SK-N-MC (cell line): ENCODE measurements at regions not wholly inside any gene's neighbourhood (a gene's known extent, or its start where the extent isn't known, plus 50 kb on each side); places are given as distances from the start of the nearest gene placed in this dataset.

Source experiments
- DNase-seq: peaks from one replicate; pipeline ENCODE4 v3.0.0-alpha.2; 2011; ENCODE audit warnings: low read depth, low spot score
- H3K27ac ChIP-seq: fragments of 200-600 bp; sonication (generic); 2 replicates; pipeline ENCODE4 v1.5.1; 2016; ENCODE audit warnings: mixed run types
- H3K36me3 ChIP-seq: fragments of 200-600 bp; sonication (generic); 2 replicates; pipeline ENCODE4 v1.6.1; 2017; ENCODE audit warnings: antibody characterized with exemption, low read length, mixed read lengths; ENCODE audit not compliant: insufficient read depth
- H3K4me3 ChIP-seq: fragments of 200-600 bp; sonication (generic); 2 replicates; pipeline ENCODE4 v1.5.1; 2016
- H3K9ac ChIP-seq: fragments of 200-600 bp; sonication (generic); 2 replicates; pipeline ENCODE4 v1.8.0; 2017; ENCODE audit warnings: mixed run types, mixed read lengths; ENCODE audit not compliant: insufficient read length
- H3K9me3 ChIP-seq: fragments of 200-600 bp; sonication (generic); 2 replicates; pipeline ENCODE4 v1.6.1; 2017; ENCODE audit warnings: low read depth, mild to moderate bottlenecking, antibody characterized with exemption, low read length, moderate library complexity, mixed read lengths
- EZH2 ChIP-seq: fragments of 200-600 bp; sonication (generic); IDR thresholded peaks from one replicate; pipeline ENCODE4 v1.6.1; 2017; ENCODE audit warnings: antibody characterized with exemption
- FOXP2 ChIP-seq: optimal IDR thresholded peaks from 2 replicates; pipeline ENCODE3; 2011; ENCODE audit warnings: mild to moderate bottlenecking, moderate library complexity; ENCODE audit not compliant: insufficient read depth; ENCODE audit errors: extremely low read length, control extremely low read depth
- POLR2AphosphoS5 ChIP-seq: IDR thresholded peaks from 2 replicates; pipeline ENCODE4 v1.6.1; 2012; ENCODE audit warnings: mild to moderate bottlenecking, low read depth, low read length, borderline replicate concordance

GRCh38 chr3:46130631-46131310, 77.3 kb downstream of the CCR1 start:
- Histone ChIP-seq H3K9me3 (no peaks in the 10 kb centered on the region), H3K36me3 (no peaks in the 10 kb centered on the region), H3K4me3 (no peak overlapping the region), H3K27ac (no peak overlapping the region), H3K9ac (no peak overlapping the region)
- DNase-seq, result no peak
- TF ChIP-seq EZH2, result no peak
- TF ChIP-seq POLR2AphosphoS5, result no peak
- no peak for TF ChIP-seq FOXP2

GRCh38 chr3:46129588-46130272, 78.4 kb downstream of the CCR1 start:
- no peak for DNase-seq
- no peak overlapping the region for H3K9ac ChIP-seq
- H3K36me3 ChIP-seq, result no peaks in the 10 kb centered on the region
- H3K27ac ChIP-seq, result no peak overlapping the region
- no peak overlapping the region for H3K4me3 ChIP-seq
- H3K9me3 ChIP-seq, result no peaks in the 10 kb centered on the region
- TF ChIP-seq POLR2AphosphoS5 (no peak), EZH2 (no peak), FOXP2 (no peak)

DNA sequence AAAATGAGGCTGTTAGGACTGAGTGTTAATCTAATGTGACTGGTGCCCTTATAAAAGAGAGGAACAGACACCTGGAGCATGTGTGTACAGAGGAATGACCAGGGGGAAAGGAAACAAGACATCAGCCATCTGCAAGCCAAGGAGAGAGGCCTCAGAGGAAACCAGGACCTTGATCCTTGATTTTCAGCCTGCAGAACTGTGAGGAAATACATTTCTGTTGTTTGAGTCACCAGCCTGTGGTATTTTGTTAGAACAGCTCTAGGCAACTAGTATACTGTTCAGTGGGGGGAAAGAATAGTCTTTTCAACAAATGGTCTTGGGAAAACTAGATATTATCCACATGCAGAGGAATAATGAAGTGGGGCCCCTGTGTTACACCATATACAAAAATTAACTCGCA, 80.6 kb downstream of the CCR1 start:
- TF ChIP-seq EZH2 (no peak), FOXP2 (no peak), POLR2AphosphoS5 (no peak)
- Histone ChIP-seq H3K27ac (no peak overlapping the region), H3K9me3 (no peaks in the 10 kb centered on the region), H3K9ac (no peak overlapping the region), H3K4me3 (no peak overlapping the region), H3K36me3 (no peaks in the 10 kb centered on the region)
- DNase-seq, result no peak

DNA sequence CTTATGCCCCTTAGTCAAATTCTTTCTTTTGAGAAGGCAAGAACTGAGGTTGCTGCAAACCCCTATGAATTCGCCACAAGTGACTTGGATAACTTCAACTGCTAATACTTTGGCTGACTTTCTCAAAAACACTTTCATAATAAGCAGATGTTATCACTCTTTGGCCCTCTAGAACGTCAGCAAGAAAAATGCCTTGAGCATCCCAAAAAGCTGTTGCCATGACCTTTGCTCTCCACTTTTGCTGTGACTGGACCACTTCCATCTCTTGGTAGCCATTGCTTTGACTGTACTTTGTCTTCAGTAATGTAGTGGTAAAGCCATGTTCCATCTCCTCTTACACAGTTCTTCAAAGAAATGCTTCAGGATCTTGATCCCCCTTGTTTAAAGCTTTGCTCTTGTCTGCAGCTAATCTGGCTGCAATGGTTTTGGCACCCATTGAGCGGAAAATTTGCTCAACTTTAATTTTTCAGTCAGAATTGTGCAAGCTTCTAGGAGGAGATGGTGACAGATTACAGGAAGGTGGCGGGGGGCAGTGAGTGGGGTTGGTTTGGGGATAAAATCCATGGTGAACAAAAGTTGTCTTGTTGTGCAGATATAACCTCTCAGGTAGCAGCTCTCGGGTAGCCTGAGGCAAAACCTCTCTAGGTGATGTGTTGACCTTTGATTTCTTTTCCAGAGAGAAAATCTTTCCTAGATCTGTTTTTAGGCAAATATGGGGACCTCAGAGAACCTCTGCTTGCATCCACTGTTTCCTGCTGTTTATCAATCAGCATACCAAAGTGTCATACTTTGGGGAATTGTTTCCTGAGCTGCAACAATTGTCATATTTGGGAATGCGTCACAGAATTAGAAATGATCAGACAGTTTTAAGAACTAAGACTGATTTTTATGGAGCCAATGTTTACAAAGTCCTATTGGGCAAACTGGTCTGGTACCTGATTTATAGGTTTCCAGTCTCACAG, 83.6 kb downstream of the CCR1 start:
- no peak for TF ChIP-seq FOXP2
- no peak for TF ChIP-seq EZH2
- no peak for TF ChIP-seq POLR2AphosphoS5
- DNase-seq, result no peak

GRCh38 chr3:46123646-46124045, 84.5 kb downstream of the CCR1 start:
- no peaks in the 10 kb centered on the region for H3K36me3 ChIP-seq
- H3K27ac ChIP-seq, result no peak overlapping the region
- DNase-seq, result no peak
- no peaks in the 10 kb centered on the region for H3K9me3 ChIP-seq
- H3K4me3 ChIP-seq, result no peak overlapping the region
- no peak overlapping the region for H3K9ac ChIP-seq
- TF ChIP-seq POLR2AphosphoS5 (no peak), EZH2 (no peak), FOXP2 (no peak)

More for the DNA sequence above, 83.6 kb downstream of the CCR1 start:
- no peak overlapping the region for H3K9ac ChIP-seq
- no peak overlapping the region for H3K4me3 ChIP-seq
- no peaks in the 10 kb centered on the region for H3K9me3 ChIP-seq
- no peaks in the 10 kb centered on the region for H3K36me3 ChIP-seq
- H3K27ac ChIP-seq, result no peak overlapping the region

DNA sequence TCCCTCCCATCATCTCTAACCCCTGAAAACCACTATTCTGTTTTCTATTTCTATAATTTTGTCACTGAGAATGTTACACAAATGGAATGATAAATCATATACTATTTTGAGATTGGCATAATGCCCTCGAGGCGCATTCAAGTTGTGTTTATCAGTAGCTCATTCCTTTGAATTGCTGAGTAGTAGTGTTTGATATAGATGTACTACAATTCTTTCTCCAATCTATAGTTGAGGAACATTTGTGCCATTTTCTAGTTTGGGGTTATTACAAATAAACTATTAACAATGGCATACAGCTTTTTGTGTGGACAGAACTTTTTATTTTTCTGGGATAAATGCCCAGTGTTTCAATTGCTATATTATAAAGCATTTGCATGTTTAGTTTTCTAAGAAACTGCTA, 86.0 kb downstream of the CCR1 start:
- H3K9me3 ChIP-seq, result no peaks in the 10 kb centered on the region
- TF ChIP-seq EZH2 (no peak), FOXP2 (no peak), POLR2AphosphoS5 (no peak)
- H3K36me3 ChIP-seq, result no peaks in the 10 kb centered on the region
- no peak overlapping the region for H3K9ac ChIP-seq
- no peak overlapping the region for H3K27ac ChIP-seq
- no peak for DNase-seq
- no peak overlapping the region for H3K4me3 ChIP-seq

DNA sequence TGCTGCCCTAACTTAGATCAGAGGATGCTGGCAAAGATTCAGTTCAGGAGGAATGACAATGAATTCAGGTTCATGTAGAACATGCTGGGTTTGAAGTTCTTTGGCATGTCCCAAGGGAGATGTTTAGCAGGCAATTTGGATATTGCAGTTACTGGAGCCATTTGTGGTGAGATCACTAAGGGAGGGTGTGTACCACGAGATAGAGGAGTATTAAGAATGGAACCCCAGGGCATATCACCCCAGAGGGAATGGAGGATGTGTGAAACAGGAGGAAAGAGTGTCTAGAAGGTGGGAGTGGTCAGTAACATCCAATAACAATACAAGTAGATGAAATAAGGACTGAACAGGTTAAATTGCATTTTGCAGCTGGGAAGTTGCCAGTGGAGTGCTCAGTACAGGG, 87.1 kb downstream of the CCR1 start:
- DNase-seq, result no peak
- Histone ChIP-seq H3K27ac (no peak overlapping the region), H3K9me3 (no peaks in the 10 kb centered on the region), H3K4me3 (no peak overlapping the region), H3K9ac (no peak overlapping the region), H3K36me3 (no peaks in the 10 kb centered on the region)
- TF ChIP-seq EZH2 (no peak), POLR2AphosphoS5 (no peak), FOXP2 (no peak)
